Heart right ventricle (tissue), 16 donors: ENCODE measurements at regions not wholly inside any gene's neighbourhood (a gene's known extent, or its start where the extent isn't known, plus 50 kb on each side); places are given as distances from the start of the nearest gene placed in this dataset.
A peak's percentile ranks its signal among the peaks of the same experiment; 100 is the strongest.

Experiments
- ATAC-seq, 8 donors: fragments of 200-7000 bp; cut with Tn5 transposase; one replicate each; pipeline ENCODE4 v1.9.1; 2020; ENCODE audit warnings: mild to moderate bottlenecking in 8 of 8, moderate library complexity in 8 of 8, moderate number of reproducible peaks in 1 of 8
- DNase-seq, 2 donors: peaks; one replicate each; pipeline ENCODE4 v3.0.0-alpha.2; 2020
- H3K27ac ChIP-seq, 10 donors: fragments of 200-600 bp; sonication (generic) in 2 of 10; one replicate each; pipeline versions ENCODE4 v1.5.0 to v1.8.0; 2020 to 2022; ENCODE audit warnings: mild to moderate bottlenecking in 3 of 10
- H3K27me3 ChIP-seq, 7 donors: fragments of 200-600 bp; one replicate each; pipeline ENCODE4 v1.8.0; 2021 to 2022; ENCODE audit warnings: mild to moderate bottlenecking in 2 of 7
- H3K36me3 ChIP-seq, 9 donors: fragments of 200-600 bp; sonication (generic) in 1 of 9; one replicate each; pipeline versions ENCODE4 v1.5.0 to v1.8.0; 2020 to 2022; ENCODE audit warnings: mild to moderate bottlenecking in 2 of 9
- H3K4me1 ChIP-seq, 9 donors: fragments of 200-600 bp; sonication (generic) in 1 of 9; one replicate each; pipeline versions ENCODE4 v1.5.0 to v1.8.0; 2020 to 2022; ENCODE audit warnings: mild to moderate bottlenecking in 4 of 9
- H3K4me3 ChIP-seq, 10 donors: fragments of 200-600 bp; sonication (generic) in 2 of 10; one replicate each; pipeline versions ENCODE4 v1.5.0 to v1.8.0; 2020 to 2022; ENCODE audit warnings: mild to moderate bottlenecking in 7 of 10, moderate library complexity in 2 of 10
- H3K9me3 ChIP-seq, 11 donors: fragments of 200-600 bp in 10 of 11; sonication (generic) in 2 of 11; one replicate each; pipeline versions ENCODE4 v1.5.0 to v1.8.0; 2013 to 2022; ENCODE audit warnings: mild to moderate bottlenecking in 2 of 11, control low read depth in 1 of 11, moderate library complexity in 1 of 11
- CTCF ChIP-seq, 9 donors: fragments of 200-600 bp; sonication (generic) in 2 of 9; IDR thresholded peaks; one replicate each; pipeline versions ENCODE4 v1.5.0 to v1.8.0; 2021 to 2022; ENCODE audit warnings: antibody characterized with exemption in 9 of 9, mild to moderate bottlenecking in 5 of 9, moderate library complexity in 1 of 9
- WGBS, 2 donors: extraction: QIAGEN DNeasy Blood & Tissue Kit; methylation state at CpG; one replicate each; pipeline ENCODE4 v1.1.7; 2013; ENCODE audit warnings: inconsistent platforms in 1 of 2; 5-methylcytosine and 5-hydroxymethylcytosine counted together
- intact Hi-C, 10 donors: fragments of 100-400 bp; cut with DNase I; formaldehyde crosslinking; loops; one replicate each; pipeline versions ENCODE4 v1.11.1 to v1.14.2; 2022
- donor health status: Arrhythmogenic right ventricular cardiomyopathy.
- donor health status: ischemic (EF 13 %, LVEDD 7.1; RV severe dilation, severe dysfunction).
- donor health status: healthy with polysubstance abuse.
- donor health status: DM: no; HTN: yes; CAD: no.
- donor health status: DM: no; HTN: no; CAD: no.
- donor health status: ischemic (EF 25% LVEDD 6.9; RV normal size, moderate dysfunction).
- donor health status: ischemic (EF 25% LVEDD 5.7; RV mildly dilated, moderate dysfunction).
- donor health status: healthy.
- donor health status: DM: yes; HTN: yes; CAD: no.
- donor health status: Ischemic cardiomyopathy.
- donor health status: ischemic (EF 35%, LVEDD 5.7; RV mildly dilated, moderate dysfunction).
- donor health status: nonischemic (EF 11% LVEDD 7.7; RV severe dilation, severe dysfunction).
- donor health status: DM: yes; HTN: yes; CAD: no.
- donor health status: PGD.
- donor health status: ischemic (EF 29% LVEDD 5.4; RV normal size, mild dysfunction).
- donor health status: nonischemic (EF 23%, LVEDD 6.1; RV moderate dilation, normal function).

GRCh38 chr2:129710670-129711495, 268.6 kb upstream of the RAB6C start:
- H3K27me3 ChIP-seq: peaks cover 0 to 19% (median 0%) of the 10 kb centered on the region in 7 donors
- H3K4me3 ChIP-seq: no peak overlapping the region
- no peaks in the 10 kb centered on the region for H3K36me3 ChIP-seq
- ATAC-seq (no peak), DNase-seq (no peak)
- H3K4me1 ChIP-seq: no peaks in the 10 kb centered on the region
- intact Hi-C loops: no loop called here
- H3K27ac ChIP-seq: no peak overlapping the region
- no peaks in the 10 kb centered on the region for H3K9me3 ChIP-seq
- WGBS, 2 donors: 86 to 88% methylated on average over 32 of the region's 32 CpGs
- no peak for TF ChIP-seq CTCF (IDR thresholded peaks at IDR 0.05)

GRCh38 chr2:129711816-129712675, 267.4 kb upstream of the RAB6C start:
- no peak for TF ChIP-seq CTCF (IDR thresholded peaks at IDR 0.05)
- intact Hi-C loops: no loop called here
- no peak for DNase-seq
- no peaks in the 10 kb centered on the region for H3K9me3 ChIP-seq
- no peak overlapping the region for H3K4me3 ChIP-seq
- no peak overlapping the region for H3K27ac ChIP-seq
- peaks cover 0 to 25% (median 0%) of the 10 kb centered on the region in 7 donors for H3K27me3 ChIP-seq
- ATAC-seq: peak in 1 of 8 donors; percentile 33
- no peaks in the 10 kb centered on the region for H3K4me1 ChIP-seq
- WGBS, 2 donors: 73 to 77% methylated on average over 7 of the region's 7 CpGs
- no peaks in the 10 kb centered on the region for H3K36me3 ChIP-seq

GRCh38 chr2:129712676-129712985, 266.8 kb upstream of the RAB6C start:
- WGBS, 2 donors: 78 to 86% methylated on average over 7 of the region's 7 CpGs
- peaks cover 0 to 25% (median 0%) of the 10 kb centered on the region in 7 donors for H3K27me3 ChIP-seq
- intact Hi-C loops: no loop called here
- no peaks in the 10 kb centered on the region for H3K4me1 ChIP-seq
- H3K4me3 ChIP-seq: no peak overlapping the region
- no peak overlapping the region for H3K27ac ChIP-seq
- no peaks in the 10 kb centered on the region for H3K9me3 ChIP-seq
- DNase-seq: no peak
- H3K36me3 ChIP-seq: no peaks in the 10 kb centered on the region
- TF ChIP-seq CTCF (IDR thresholded peaks at IDR 0.05): no peak
- peak in 1 of 8 donors; percentile 42 for ATAC-seq

- Histone ChIP-seq H3K4me1 (no peaks in the 10 kb centered on the region), H3K36me3 (no peaks in the 10 kb centered on the region), H3K27me3 (peaks cover 0 to 25% (median 0%) of the 10 kb centered on the region in 7 donors), H3K27ac (no peak overlapping the region), H3K9me3 (no peaks in the 10 kb centered on the region), H3K4me3 (no peak overlapping the region)
- 90 to 91% methylated on average over 9 of the region's 9 CpGs for WGBS, 2 donors
- TF ChIP-seq CTCF (IDR thresholded peaks at IDR 0.05): no peak
- ATAC-seq (no peak), DNase-seq (no peak)
- intact Hi-C loops: no loop called here
Measured at GRCh38 chr2:129713337-129713736, 266.1 kb upstream of the RAB6C start.
